Smooth muscle cell (in vitro differentiated cells): ENCODE measurements at regions not wholly inside any gene's neighbourhood (a gene's known extent, or its start where the extent isn't known, plus 50 kb on each side); places are given as distances from the start of the nearest gene placed in this dataset.

Source experiments
- DNase-seq: peaks from one replicate; lab custom pipeline; 2025; ENCODE audit not compliant: unreplicated experiment; lab: John Stamatoyannopoulos, UW
- H2AFZ ChIP-seq: fragments of 200-600 bp; sonication (generic); 2 replicates; pipeline ENCODE4 v1.6.0; 2016; ENCODE audit warnings: antibody characterized with exemption, low read depth, mild to moderate bottlenecking
- H3F3A ChIP-seq: fragments of 200-600 bp; sonication (generic); 2 replicates; pipeline ENCODE4 v1.6.0; 2017; ENCODE audit warnings: antibody characterized with exemption, low read depth
- H3K27ac ChIP-seq: fragments of 200-600 bp; sonication (generic); 2 replicates; pipeline ENCODE4 v1.5.1; 2016; ENCODE audit warnings: low read depth, mild to moderate bottlenecking
- H3K27me3 ChIP-seq: fragments of 200-600 bp; sonication (generic); 2 replicates; pipeline ENCODE4 v1.6.1; 2016; ENCODE audit warnings: low read depth, mild to moderate bottlenecking
- H3K36me3 ChIP-seq: fragments of 200-600 bp; sonication (generic); 2 replicates; pipeline ENCODE4 v1.5.1; 2016; ENCODE audit warnings: low read depth
- H3K4me1 ChIP-seq: fragments of 200-600 bp; sonication (generic); 2 replicates; pipeline ENCODE4 v1.5.1; 2016; ENCODE audit warnings: low read depth
- H3K4me2 ChIP-seq: fragments of 200-600 bp; sonication (generic); 2 replicates; pipeline ENCODE4 v1.6.0; 2016; ENCODE audit warnings: mild to moderate bottlenecking
- H3K4me3 ChIP-seq: fragments of 200-600 bp; sonication (generic); 2 replicates; pipeline ENCODE4 v1.5.1; 2016; ENCODE audit warnings: mild to moderate bottlenecking
- H3K79me2 ChIP-seq: fragments of 200-600 bp; sonication (generic); 2 replicates; pipeline ENCODE4 v1.6.0; 2016; ENCODE audit warnings: low read depth, mild to moderate bottlenecking
- H3K9ac ChIP-seq: fragments of 200-600 bp; sonication (generic); 2 replicates; pipeline ENCODE4 v1.6.0; 2016; ENCODE audit warnings: low read depth
- H3K9me3 ChIP-seq: fragments of 200-600 bp; sonication (generic); replicated peaks from 2 replicates; pipeline ENCODE4 v1.5.1; 2016; ENCODE audit warnings: low read depth
- H4K20me1 ChIP-seq: fragments of 200-600 bp; sonication (generic); 2 replicates; pipeline ENCODE4 v1.6.0; 2016; ENCODE audit warnings: low read depth
- CTCF ChIP-seq: fragments of 200-600 bp; sonication (generic); IDR thresholded peaks from 2 replicates; pipeline ENCODE4 v1.5.1; 2017; ENCODE audit warnings: borderline replicate concordance, mild to moderate bottlenecking, antibody characterized with exemption; ENCODE audit not compliant: insufficient read depth, poor library complexity, severe bottlenecking
- WGBS: methylation state at CpG from one replicate; pipeline ENCODE4 v1.1.7; 2016; ENCODE audit warnings: low lambda C conversion rate; 5-methylcytosine and 5-hydroxymethylcytosine counted together

- 76% methylated on average over 8 of the region's 8 CpGs for WGBS
- Histone ChIP-seq H3K4me3 (no peak overlapping the region), H3K4me2 (peak overlapping the region; percentile 25), H3K9me3 (no peaks in the 10 kb centered on the region), H3K27me3 (no peaks in the 10 kb centered on the region), H3K36me3 (no peaks in the 10 kb centered on the region), H3K4me1 (peaks cover 3% of the 10 kb centered on the region), H3K27ac (no peak overlapping the region), H4K20me1 (no peaks in the 10 kb centered on the region), H3F3A (peaks cover 12% of the 10 kb centered on the region), H3K9ac (no peak overlapping the region), H3K79me2 (no peaks in the 10 kb centered on the region), H2AFZ (no peak overlapping the region)
- no peak for TF ChIP-seq CTCF
- DNase-seq: no peak
These were observed 66.3 kb upstream of the TRIM2 start for GRCh38 chr4:153137677-153138630.

- H3K27me3 ChIP-seq: no peaks in the 10 kb centered on the region
- no peaks in the 10 kb centered on the region for H3K79me2 ChIP-seq
- no peak for TF ChIP-seq CTCF
- H4K20me1 ChIP-seq: no peaks in the 10 kb centered on the region
- no peaks in the 10 kb centered on the region for H3K9me3 ChIP-seq
- no peak overlapping the region for H3K9ac ChIP-seq
- DNase-seq: no peak
- no peak overlapping the region for H2AFZ ChIP-seq
- H3K4me3 ChIP-seq: no peak overlapping the region
- no peak overlapping the region for H3K27ac ChIP-seq
- peaks cover 12% of the 10 kb centered on the region for H3F3A ChIP-seq
- H3K4me1 ChIP-seq: peaks cover 3% of the 10 kb centered on the region
- H3K4me2 ChIP-seq: peak overlapping the region; percentile 25
- 93% methylated on average over 5 of the region's 5 CpGs for WGBS
- H3K36me3 ChIP-seq: no peaks in the 10 kb centered on the region
These were observed 65.5 kb upstream of the TRIM2 start for GRCh38 chr4:153138736-153139135.

- 66% methylated on average over 5 of the region's 5 CpGs for WGBS
- no peak for DNase-seq
- peaks cover 7% of the 10 kb centered on the region for H3F3A ChIP-seq
- H3K4me1 ChIP-seq: peaks cover 3% of the 10 kb centered on the region
- no peak overlapping the region for H3K27ac ChIP-seq
- H3K4me2 ChIP-seq: no peak overlapping the region
- H4K20me1 ChIP-seq: no peaks in the 10 kb centered on the region
- no peaks in the 10 kb centered on the region for H3K79me2 ChIP-seq
- H3K9ac ChIP-seq: no peak overlapping the region
- no peaks in the 10 kb centered on the region for H3K36me3 ChIP-seq
- H2AFZ ChIP-seq: no peak overlapping the region
- no peak for TF ChIP-seq CTCF
- H3K4me3 ChIP-seq: no peak overlapping the region
- no peaks in the 10 kb centered on the region for H3K27me3 ChIP-seq
- no peaks in the 10 kb centered on the region for H3K9me3 ChIP-seq
These were observed 63.9 kb upstream of the TRIM2 start for GRCh38 chr4:153140294-153140693.
